HK-2 (cell line): ENCODE measurements at regions not wholly inside any gene's neighbourhood (a gene's known extent, or its start where the extent isn't known, plus 50 kb on each side); places are given as distances from the start of the nearest gene placed in this dataset.

Experiments
- DNase-seq: peaks from one replicate; pipeline ENCODE4 v3.0.0-alpha.2; 2018; ENCODE audit not compliant: unreplicated experiment

- no peak for DNase-seq
These were observed 2389.5 kb downstream of the MAT2B start for GRCh38 chr5:165894916-165895315.

GRCh38 chr5:165903835-165904234 is 2387.6 kb upstream of the WWC1 start:
- no peak for DNase-seq

- no peak for DNase-seq
These were observed 2384.6 kb upstream of the WWC1 start for GRCh38 chr5:165906871-165907270.

GRCh38 chr5:165913059-165913458 is 2378.4 kb upstream of the WWC1 start:
- DNase-seq = no peak

- no peak for DNase-seq
These were observed 2377.0 kb upstream of the WWC1 start for GRCh38 chr5:165914456-165914855.

- no peak for DNase-seq
These were observed 2372.2 kb upstream of the WWC1 start for GRCh38 chr5:165919196-165919595.

GRCh38 chr5:165920655-165921054 is 2370.8 kb upstream of the WWC1 start:
- DNase-seq = no peak

- no peak for DNase-seq
These were observed 2362.5 kb upstream of the WWC1 start for GRCh38 chr5:165928971-165929370.

- DNase-seq = no peak
These were observed 2350.9 kb upstream of the WWC1 start for GRCh38 chr5:165940541-165940940.

- no peak for DNase-seq
These were observed 2334.6 kb upstream of the WWC1 start for GRCh38 chr5:165956854-165957253.

- DNase-seq = no peak
These were observed 2309.8 kb upstream of the WWC1 start for GRCh38 chr5:165981671-165982070.

- no peak for DNase-seq
These were observed 2295.1 kb upstream of the WWC1 start for GRCh38 chr5:165996201-165996875.

GRCh38 chr5:165999693-166000320 is 2291.6 kb upstream of the WWC1 start:
- DNase-seq = no peak

GRCh38 chr5:166004006-166004405 is 2287.4 kb upstream of the WWC1 start:
- no peak for DNase-seq

GRCh38 chr5:166013415-166013814 is 2278.0 kb upstream of the WWC1 start:
- no peak for DNase-seq

GRCh38 chr5:166014256-166014655 is 2277.2 kb upstream of the WWC1 start:
- DNase-seq = no peak

GRCh38 chr5:166018716-166019115 is 2272.7 kb upstream of the WWC1 start:
- DNase-seq = no peak

- DNase-seq = no peak
These were observed 2269.4 kb upstream of the WWC1 start for GRCh38 chr5:166022065-166022464.

GRCh38 chr5:166024970-166025369 is 2266.5 kb upstream of the WWC1 start:
- DNase-seq = no peak

- DNase-seq = no peak
These were observed 2263.9 kb upstream of the WWC1 start for GRCh38 chr5:166027582-166027981.

GRCh38 chr5:166031926-166032325 is 2259.5 kb upstream of the WWC1 start:
- no peak for DNase-seq

- DNase-seq = no peak
These were observed 2258.8 kb upstream of the WWC1 start for GRCh38 chr5:166032601-166033000.

GRCh38 chr5:166045961-166046360 is 2245.5 kb upstream of the WWC1 start:
- no peak for DNase-seq

GRCh38 chr5:166046956-166047355 is 2244.5 kb upstream of the WWC1 start:
- DNase-seq = no peak
